ENCODE measurements at regions not wholly inside any gene's neighbourhood (a gene's known extent, or its start where the extent isn't known, plus 50 kb on each side); places are given as distances from the start of the nearest gene placed in this dataset.

GRCh38 chr2:53442783-53443182, 324.8 kb upstream of the CHAC2 start:
- peak; percentile 25 for DNase-seq
- H3K9me3 ChIP-seq (replicated peaks; ENCODE audit: insufficient read depth, low read length), result no peaks in the 10 kb centered on the region
- no peak overlapping the region for H3K27ac ChIP-seq (ENCODE audit: low read length)
- H3K4me1 ChIP-seq (ENCODE audit: low read length), result peaks cover 24% of the 10 kb centered on the region
- H2AFZ ChIP-seq (ENCODE audit: low read length), result no peak overlapping the region
- H3F3A ChIP-seq (ENCODE audit: insufficient read depth, low read length), result peaks cover 3% of the 10 kb centered on the region; the same call in 1 of the 2 replicates
- TF ChIP-seq CTCF (IDR thresholded peaks at IDR 0.05; ENCODE audit: low read length), result peak; percentile 33
- no peak for TF ChIP-seq EZH2phosphoT487 (IDR thresholded peaks at IDR 0.05; ENCODE audit: low read length)
- H3K27me3 ChIP-seq (replicated peaks; ENCODE audit: insufficient read depth, low read length), result no peaks in the 10 kb centered on the region
- no peak overlapping the region for H3K4me3 ChIP-seq (ENCODE audit: low read length)
- no peaks in the 10 kb centered on the region for H4K20me1 ChIP-seq (ENCODE audit: insufficient read depth, low read length)
- H3K79me2 ChIP-seq (ENCODE audit: low read length), result no peaks in the 10 kb centered on the region
- no peak overlapping the region for H3K9ac ChIP-seq (ENCODE audit: low read length)
- H3K9me2 ChIP-seq (replicated peaks; ENCODE audit: insufficient read depth, low read length), result no peaks in the 10 kb centered on the region
- H3K4me2 ChIP-seq (ENCODE audit: low read depth, low read length), result no peak overlapping the region
- H3K36me3 ChIP-seq (replicated peaks; ENCODE audit: insufficient read depth, low read length), result no peaks in the 10 kb centered on the region

GRCh38 chr2:53442093-53442492, 325.5 kb upstream of the CHAC2 start:
- Histone ChIP-seq H3K4me1 (ENCODE audit: low read length) (peaks cover 24% of the 10 kb centered on the region), H3K36me3 (replicated peaks; ENCODE audit: insufficient read depth, low read length) (no peaks in the 10 kb centered on the region), H3K4me3 (ENCODE audit: low read length) (no peak overlapping the region), H3K9me2 (replicated peaks; ENCODE audit: insufficient read depth, low read length) (no peaks in the 10 kb centered on the region), H2AFZ (ENCODE audit: low read length) (no peak overlapping the region), H3K9ac (ENCODE audit: low read length) (no peak overlapping the region), H3K27me3 (replicated peaks; ENCODE audit: insufficient read depth, low read length) (no peaks in the 10 kb centered on the region), H3K79me2 (ENCODE audit: low read length) (no peaks in the 10 kb centered on the region), H4K20me1 (ENCODE audit: insufficient read depth, low read length) (no peaks in the 10 kb centered on the region), H3K27ac (ENCODE audit: low read length) (no peak overlapping the region), H3K4me2 (ENCODE audit: low read depth, low read length) (no peak overlapping the region), H3K9me3 (replicated peaks; ENCODE audit: insufficient read depth, low read length) (no peaks in the 10 kb centered on the region), H3F3A (ENCODE audit: insufficient read depth, low read length) (peaks cover 3% of the 10 kb centered on the region; the same call in 1 of the 2 replicates)
- TF ChIP-seq CTCF (IDR thresholded peaks at IDR 0.05; ENCODE audit: low read length) (no peak), EZH2phosphoT487 (IDR thresholded peaks at IDR 0.05; ENCODE audit: low read length) (no peak), EZH2 (optimal IDR thresholded peaks at IDR 0.05; ENCODE audit: low read depth, low read length) (no peak)
- no peak for DNase-seq

GRCh38 chr2:53438692-53439091, 328.9 kb upstream of the CHAC2 start:
- no peaks in the 10 kb centered on the region for H3K9me2 ChIP-seq (replicated peaks; ENCODE audit: insufficient read depth, low read length)
- no peak overlapping the region for H2AFZ ChIP-seq (ENCODE audit: low read length)
- no peak overlapping the region for H3K27ac ChIP-seq (ENCODE audit: low read length)
- TF ChIP-seq EZH2phosphoT487 (IDR thresholded peaks at IDR 0.05; ENCODE audit: low read length), result no peak
- no peak for TF ChIP-seq CTCF (IDR thresholded peaks at IDR 0.05; ENCODE audit: low read length)
- H3K9ac ChIP-seq (ENCODE audit: low read length), result no peak overlapping the region
- H3K4me3 ChIP-seq (ENCODE audit: low read length), result no peak overlapping the region
- no peak for DNase-seq
- H3F3A ChIP-seq (ENCODE audit: insufficient read depth, low read length), result no peaks in the 10 kb centered on the region
- H3K4me2 ChIP-seq (ENCODE audit: low read depth, low read length), result no peak overlapping the region
- no peaks in the 10 kb centered on the region for H3K79me2 ChIP-seq (ENCODE audit: low read length)
- H3K4me1 ChIP-seq (ENCODE audit: low read length), result no peaks in the 10 kb centered on the region
- H3K27me3 ChIP-seq (replicated peaks; ENCODE audit: insufficient read depth, low read length), result no peaks in the 10 kb centered on the region
- H3K36me3 ChIP-seq (replicated peaks; ENCODE audit: insufficient read depth, low read length), result no peaks in the 10 kb centered on the region
- H4K20me1 ChIP-seq (ENCODE audit: insufficient read depth, low read length), result no peaks in the 10 kb centered on the region
- no peaks in the 10 kb centered on the region for H3K9me3 ChIP-seq (replicated peaks; ENCODE audit: insufficient read depth, low read length)
